ENCODE measurements at regions not wholly inside any gene's neighbourhood (a gene's known extent, or its start where the extent isn't known, plus 50 kb on each side); places are given as distances from the start of the nearest gene placed in this dataset.

- Histone ChIP-seq H3K36me3 (replicated peaks; ENCODE audit: insufficient read depth, low read length) (no peaks in the 10 kb centered on the region), H3F3A (ENCODE audit: insufficient read depth, low read length) (no peaks in the 10 kb centered on the region), H3K9ac (ENCODE audit: low read length) (no peak overlapping the region), H3K4me2 (ENCODE audit: low read depth, low read length) (no peak overlapping the region), H3K79me2 (ENCODE audit: low read length) (no peaks in the 10 kb centered on the region), H3K4me3 (ENCODE audit: low read length) (no peak overlapping the region), H3K9me3 (replicated peaks; ENCODE audit: insufficient read depth, low read length) (no peaks in the 10 kb centered on the region), H2AFZ (ENCODE audit: low read length) (no peak overlapping the region), H3K27ac (ENCODE audit: low read length) (no peak overlapping the region), H4K20me1 (ENCODE audit: insufficient read depth, low read length) (no peaks in the 10 kb centered on the region), H3K27me3 (replicated peaks; ENCODE audit: insufficient read depth, low read length) (no peaks in the 10 kb centered on the region), H3K9me2 (replicated peaks; ENCODE audit: insufficient read depth, low read length) (no peaks in the 10 kb centered on the region), H3K4me1 (ENCODE audit: low read length) (no peaks in the 10 kb centered on the region)
- no peak for TF ChIP-seq EZH2phosphoT487 (IDR thresholded peaks at IDR 0.05; ENCODE audit: low read length)
- no peak for DNase-seq
These were observed 640.2 kb upstream of the PKN2 start for GRCh38 chr1:88043834-88044233.

DNA sequence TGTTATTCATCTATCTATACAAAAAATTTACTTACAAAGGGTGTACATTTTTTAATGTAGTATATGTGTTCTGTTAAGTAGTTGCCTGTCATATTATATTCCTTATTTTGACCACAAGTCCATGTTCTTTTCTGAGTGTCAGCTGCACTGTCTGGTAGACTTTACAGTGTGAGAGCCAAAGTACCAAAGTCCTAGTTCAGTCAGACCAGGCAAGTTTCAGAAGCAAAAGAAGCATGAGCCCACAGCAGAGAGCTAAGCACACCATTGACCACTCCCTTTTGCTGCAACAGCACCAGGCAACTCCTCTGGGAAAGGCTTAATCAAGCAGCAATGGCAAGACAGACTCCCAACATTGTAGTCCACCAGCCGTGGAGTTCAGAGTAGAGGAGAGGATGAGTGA, 631.9 kb upstream of the PKN2 start:
- no peak overlapping the region for H3K4me3 ChIP-seq (ENCODE audit: low read length)
- no peaks in the 10 kb centered on the region for H3F3A ChIP-seq (ENCODE audit: insufficient read depth, low read length)
- H2AFZ ChIP-seq (ENCODE audit: low read length): no peak overlapping the region
- no peaks in the 10 kb centered on the region for H3K4me1 ChIP-seq (ENCODE audit: low read length)
- no peaks in the 10 kb centered on the region for H3K9me2 ChIP-seq (replicated peaks; ENCODE audit: insufficient read depth, low read length)
- H3K9me3 ChIP-seq (replicated peaks; ENCODE audit: insufficient read depth, low read length): no peaks in the 10 kb centered on the region
- TF ChIP-seq EZH2phosphoT487 (IDR thresholded peaks at IDR 0.05; ENCODE audit: low read length): no peak
- TF ChIP-seq, protein P1, sequence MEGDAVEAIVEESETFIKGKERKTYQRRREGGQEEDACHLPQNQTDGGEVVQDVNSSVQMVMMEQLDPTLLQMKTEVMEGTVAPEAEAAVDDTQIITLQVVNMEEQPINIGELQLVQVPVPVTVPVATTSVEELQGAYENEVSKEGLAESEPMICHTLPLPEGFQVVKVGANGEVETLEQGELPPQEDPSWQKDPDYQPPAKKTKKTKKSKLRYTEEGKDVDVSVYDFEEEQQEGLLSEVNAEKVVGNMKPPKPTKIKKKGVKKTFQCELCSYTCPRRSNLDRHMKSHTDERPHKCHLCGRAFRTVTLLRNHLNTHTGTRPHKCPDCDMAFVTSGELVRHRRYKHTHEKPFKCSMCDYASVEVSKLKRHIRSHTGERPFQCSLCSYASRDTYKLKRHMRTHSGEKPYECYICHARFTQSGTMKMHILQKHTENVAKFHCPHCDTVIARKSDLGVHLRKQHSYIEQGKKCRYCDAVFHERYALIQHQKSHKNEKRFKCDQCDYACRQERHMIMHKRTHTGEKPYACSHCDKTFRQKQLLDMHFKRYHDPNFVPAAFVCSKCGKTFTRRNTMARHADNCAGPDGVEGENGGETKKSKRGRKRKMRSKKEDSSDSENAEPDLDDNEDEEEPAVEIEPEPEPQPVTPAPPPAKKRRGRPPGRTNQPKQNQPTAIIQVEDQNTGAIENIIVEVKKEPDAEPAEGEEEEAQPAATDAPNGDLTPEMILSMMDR (IDR thresholded peaks at IDR 0.05; ENCODE audit: low read length): no peak
- TF ChIP-seq EZH2 (optimal IDR thresholded peaks at IDR 0.05; ENCODE audit: low read depth, low read length): no peak
- H3K27me3 ChIP-seq (replicated peaks; ENCODE audit: insufficient read depth, low read length): no peaks in the 10 kb centered on the region
- no peaks in the 10 kb centered on the region for H3K79me2 ChIP-seq (ENCODE audit: low read length)
- H3K36me3 ChIP-seq (replicated peaks; ENCODE audit: insufficient read depth, low read length): no peaks in the 10 kb centered on the region
- no peak for DNase-seq
- H3K27ac ChIP-seq (ENCODE audit: low read length): no peak overlapping the region
- no peak overlapping the region for H3K4me2 ChIP-seq (ENCODE audit: low read depth, low read length)
- no peaks in the 10 kb centered on the region for H4K20me1 ChIP-seq (ENCODE audit: insufficient read depth, low read length)
- no peak overlapping the region for H3K9ac ChIP-seq (ENCODE audit: low read length)

DNA sequence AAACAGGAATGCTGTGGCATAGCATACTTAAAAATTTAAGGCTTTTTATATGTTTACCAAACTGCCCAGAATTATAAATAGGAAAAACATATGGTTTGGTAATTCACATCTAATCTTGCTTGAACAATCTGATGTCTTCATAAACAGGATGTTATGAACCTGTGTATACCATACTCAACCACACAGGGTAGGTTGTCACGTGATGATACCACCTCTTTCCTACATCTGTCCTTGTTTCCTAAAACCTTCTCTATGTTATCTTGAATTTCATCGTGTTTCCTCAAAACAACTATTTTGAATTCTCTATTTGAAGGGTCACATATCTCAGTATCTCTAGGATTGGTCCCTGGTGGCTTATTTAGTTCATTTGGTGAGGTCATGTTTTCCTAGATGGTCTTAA, 631.0 kb upstream of the PKN2 start:
- TF ChIP-seq, protein P1 (IDR thresholded peaks at IDR 0.05; ENCODE audit: low read length): no peak
- TF ChIP-seq EZH2phosphoT487 (IDR thresholded peaks at IDR 0.05; ENCODE audit: low read length) (no peak), EZH2 (optimal IDR thresholded peaks at IDR 0.05; ENCODE audit: low read depth, low read length) (no peak)
- no peak overlapping the region for H2AFZ ChIP-seq (ENCODE audit: low read length)

GRCh38 chr1:88056881-88057280, 627.2 kb upstream of the PKN2 start:
- H3K27me3 ChIP-seq (replicated peaks; ENCODE audit: insufficient read depth, low read length): no peaks in the 10 kb centered on the region
- H3K4me2 ChIP-seq (ENCODE audit: low read depth, low read length): no peak overlapping the region
- TF ChIP-seq EZH2 (optimal IDR thresholded peaks at IDR 0.05; ENCODE audit: low read depth, low read length) (no peak), EZH2phosphoT487 (IDR thresholded peaks at IDR 0.05; ENCODE audit: low read length) (no peak)
- TF ChIP-seq, protein P1 (IDR thresholded peaks at IDR 0.05; ENCODE audit: low read length): no peak
- H3K79me2 ChIP-seq (ENCODE audit: low read length): no peaks in the 10 kb centered on the region
- DNase-seq: no peak
- H3K9me2 ChIP-seq (replicated peaks; ENCODE audit: insufficient read depth, low read length): no peaks in the 10 kb centered on the region
- no peak overlapping the region for H3K9ac ChIP-seq (ENCODE audit: low read length)
- H3K4me1 ChIP-seq (ENCODE audit: low read length): peaks cover 33% of the 10 kb centered on the region
- no peaks in the 10 kb centered on the region for H3K36me3 ChIP-seq (replicated peaks; ENCODE audit: insufficient read depth, low read length)
- no peaks in the 10 kb centered on the region for H4K20me1 ChIP-seq (ENCODE audit: insufficient read depth, low read length)
- H3F3A ChIP-seq (ENCODE audit: insufficient read depth, low read length): peaks cover 15% of the 10 kb centered on the region
- no peak overlapping the region for H2AFZ ChIP-seq (ENCODE audit: low read length)
- no peaks in the 10 kb centered on the region for H3K9me3 ChIP-seq (replicated peaks; ENCODE audit: insufficient read depth, low read length)
- no peak overlapping the region for H3K4me3 ChIP-seq (ENCODE audit: low read length)
- no peak overlapping the region for H3K27ac ChIP-seq (ENCODE audit: low read length)

More for the DNA sequence above, 631.0 kb upstream of the PKN2 start:
- no peaks in the 10 kb centered on the region for H3K27me3 ChIP-seq (replicated peaks; ENCODE audit: insufficient read depth, low read length)
- H3K9me3 ChIP-seq (replicated peaks; ENCODE audit: insufficient read depth, low read length): no peaks in the 10 kb centered on the region
- peaks cover 5% of the 10 kb centered on the region; the same call in 1 of the 2 replicates for H3K4me1 ChIP-seq (ENCODE audit: low read length)
- H3K9ac ChIP-seq (ENCODE audit: low read length): no peak overlapping the region
- H3K27ac ChIP-seq (ENCODE audit: low read length): no peak overlapping the region
- no peaks in the 10 kb centered on the region for H3K36me3 ChIP-seq (replicated peaks; ENCODE audit: insufficient read depth, low read length)
- H3K79me2 ChIP-seq (ENCODE audit: low read length): no peaks in the 10 kb centered on the region
- no peak for DNase-seq
- no peak overlapping the region for H3K4me3 ChIP-seq (ENCODE audit: low read length)
- H3K9me2 ChIP-seq (replicated peaks; ENCODE audit: insufficient read depth, low read length): no peaks in the 10 kb centered on the region
- no peaks in the 10 kb centered on the region for H4K20me1 ChIP-seq (ENCODE audit: insufficient read depth, low read length)
- H3F3A ChIP-seq (ENCODE audit: insufficient read depth, low read length): no peaks in the 10 kb centered on the region
- no peak overlapping the region for H3K4me2 ChIP-seq (ENCODE audit: low read depth, low read length)
